ENCODE measurements at regions not wholly inside any gene's neighbourhood (a gene's known extent, or its start where the extent isn't known, plus 50 kb on each side); places are given as distances from the start of the nearest gene placed in this dataset.

DNA sequence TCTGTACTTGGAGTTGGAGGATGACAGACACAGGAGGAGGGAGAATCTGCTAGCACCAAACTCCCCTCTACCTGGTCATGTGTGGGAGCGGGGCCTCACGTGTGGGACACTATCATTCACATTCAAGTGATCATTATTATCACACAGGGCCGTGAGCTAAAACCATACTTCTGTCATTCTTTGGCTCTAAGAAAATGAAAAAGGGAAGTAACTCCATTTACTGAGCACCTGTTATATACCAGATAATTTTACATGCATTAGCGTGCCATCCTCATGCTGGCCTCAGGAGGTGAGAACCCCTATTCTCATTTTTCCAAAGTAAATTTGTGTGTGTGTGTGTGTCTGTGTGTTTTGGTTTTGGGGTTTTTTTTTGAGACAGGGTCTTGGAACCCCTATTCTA is 150.1 kb downstream of the GLI2 start:
- in situ Hi-C loops (cut with HindIII; ENCODE audit: low pct_unique_long_range_greater_than_20kb, low sequenced_read_pairs), result no loop called here
- no peak for DNase-seq (ENCODE audit: low read depth)

DNA sequence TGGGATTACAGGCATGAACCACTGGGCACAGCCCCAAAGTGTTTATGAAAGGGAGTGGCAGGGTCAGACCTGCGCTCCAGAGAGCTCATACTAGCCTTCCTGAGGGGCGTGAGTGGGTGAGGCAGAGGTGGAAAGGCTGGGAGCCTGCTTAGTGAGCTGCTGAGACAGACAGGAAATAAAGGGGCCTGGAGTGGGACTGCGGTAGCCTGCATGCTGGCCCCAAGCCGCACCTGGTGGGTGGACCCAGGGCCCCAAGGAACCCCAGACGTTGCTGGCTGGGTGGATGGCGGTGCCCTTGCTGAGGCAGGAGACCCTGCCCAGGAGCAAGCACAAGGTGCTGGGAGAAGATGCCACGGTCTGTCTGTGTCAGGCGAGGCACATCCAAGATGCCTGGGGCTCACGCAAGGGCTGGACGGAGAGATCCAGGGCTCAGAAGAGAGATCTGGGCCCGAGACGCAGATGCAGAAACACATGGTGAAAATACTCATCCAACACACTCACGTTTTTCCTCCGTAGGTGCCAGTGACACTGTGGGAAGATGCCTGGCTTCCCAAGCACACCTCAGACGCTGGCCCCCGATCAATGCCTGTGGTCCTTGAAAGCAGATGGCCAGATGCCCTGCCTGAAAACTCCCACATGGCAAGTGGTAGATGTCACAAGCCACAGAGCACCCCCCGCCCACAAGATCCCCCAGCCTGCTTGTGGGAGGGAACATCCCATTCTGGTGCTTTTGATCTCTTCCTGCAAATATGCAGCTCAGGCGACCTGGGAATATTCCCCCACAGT is 151.1 kb downstream of the GLI2 start:
- DNase-seq (ENCODE audit: low read depth), result no peak
- in situ Hi-C loops (cut with HindIII; ENCODE audit: low pct_unique_long_range_greater_than_20kb, low sequenced_read_pairs), result no loop called here

DNA sequence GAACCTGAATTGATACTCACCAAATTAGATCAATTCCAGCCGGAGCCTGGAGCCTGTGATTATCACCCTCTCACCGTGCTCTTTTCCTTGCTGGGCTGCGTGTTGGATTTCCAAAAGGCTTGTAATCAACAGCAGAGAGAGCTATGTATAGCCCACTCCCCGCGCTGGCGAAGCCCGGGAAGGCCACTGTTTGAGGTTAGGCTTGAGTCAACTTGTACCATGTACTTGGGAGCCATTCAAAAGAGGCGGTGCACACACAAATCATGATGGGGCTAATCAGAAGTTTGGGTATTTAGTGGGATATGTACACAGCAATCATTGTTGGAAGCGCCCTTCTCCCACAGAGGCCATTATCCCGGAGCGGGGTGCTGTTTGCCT is 151.6 kb downstream of the GLI2 start:
- in situ Hi-C loops (cut with HindIII; ENCODE audit: low pct_unique_long_range_greater_than_20kb, low sequenced_read_pairs), result no loop called here
- DNase-seq (ENCODE audit: low read depth), result no peak

DNA sequence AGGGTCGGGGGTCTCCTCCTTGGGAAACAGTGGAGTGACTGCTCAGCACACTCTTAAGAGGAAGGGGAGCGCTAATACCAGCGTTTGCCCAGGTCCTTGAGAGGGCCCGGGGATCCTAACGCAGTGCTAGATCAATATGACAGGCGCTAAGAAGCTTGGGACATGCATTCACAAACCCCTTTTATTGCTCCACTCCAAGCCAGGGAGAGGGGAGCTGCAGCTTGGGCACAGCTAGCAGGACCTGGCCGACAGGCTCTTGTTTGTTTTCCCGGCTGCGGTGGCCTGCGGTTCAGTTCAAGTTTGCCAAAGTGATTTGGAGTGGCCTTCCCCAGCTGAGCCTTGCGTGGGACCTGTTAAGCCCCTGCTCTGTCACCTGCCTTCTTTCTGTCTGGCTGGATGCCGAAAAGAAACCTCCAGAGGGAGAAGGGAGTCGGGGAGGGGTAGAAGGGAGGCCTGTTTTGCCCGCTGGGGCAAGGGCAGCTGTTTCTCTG is 152.1 kb downstream of the GLI2 start:
- in situ Hi-C loops (cut with HindIII; ENCODE audit: low pct_unique_long_range_greater_than_20kb, low sequenced_read_pairs), result no loop called here
- DNase-seq (ENCODE audit: low read depth), result no peak

DNA sequence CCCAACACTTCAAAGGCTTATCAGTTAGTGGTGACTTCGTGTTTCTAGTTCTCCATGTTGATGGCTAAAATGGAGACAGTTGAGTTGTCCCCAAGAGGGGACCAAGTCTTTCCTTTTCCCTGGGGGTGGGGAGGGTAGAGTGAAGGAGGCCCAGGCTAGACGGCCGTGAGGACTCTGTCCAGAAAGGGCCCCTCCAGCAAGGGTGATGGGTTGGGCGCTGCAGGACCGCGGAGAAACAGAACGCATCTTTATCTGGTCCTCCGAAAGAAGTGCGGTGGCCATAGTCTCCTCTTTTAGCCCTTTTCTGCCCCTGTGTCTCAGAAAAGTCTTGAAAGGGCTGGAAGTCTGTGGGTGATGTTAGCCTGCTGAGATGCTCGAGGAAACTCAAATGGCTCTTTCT is 153.2 kb downstream of the GLI2 start:
- DNase-seq (ENCODE audit: low read depth), result no peak
- in situ Hi-C loops (cut with HindIII; ENCODE audit: low pct_unique_long_range_greater_than_20kb, low sequenced_read_pairs), result no loop called here

DNA sequence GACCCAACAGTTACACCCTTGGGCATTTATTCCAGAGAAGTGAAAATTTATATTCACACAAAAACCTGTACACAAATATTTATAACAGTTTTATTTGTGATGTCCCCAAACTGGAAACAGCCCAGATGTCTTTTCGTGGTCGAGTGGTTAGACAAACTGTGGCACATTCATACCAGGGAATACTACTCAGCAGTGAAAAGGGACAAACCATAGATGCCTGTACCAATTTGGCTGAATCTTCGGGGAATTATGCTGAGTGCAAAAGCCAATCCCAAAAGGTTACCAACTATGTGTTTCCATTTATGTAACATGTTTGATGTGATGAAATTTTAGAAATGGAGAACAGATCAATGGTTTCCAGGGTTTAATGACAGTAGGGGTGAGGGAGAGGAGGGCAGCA is 154.3 kb downstream of the GLI2 start:
- in situ Hi-C loops (cut with HindIII; ENCODE audit: low pct_unique_long_range_greater_than_20kb, low sequenced_read_pairs), result no loop called here
- DNase-seq (ENCODE audit: low read depth), result no peak

DNA sequence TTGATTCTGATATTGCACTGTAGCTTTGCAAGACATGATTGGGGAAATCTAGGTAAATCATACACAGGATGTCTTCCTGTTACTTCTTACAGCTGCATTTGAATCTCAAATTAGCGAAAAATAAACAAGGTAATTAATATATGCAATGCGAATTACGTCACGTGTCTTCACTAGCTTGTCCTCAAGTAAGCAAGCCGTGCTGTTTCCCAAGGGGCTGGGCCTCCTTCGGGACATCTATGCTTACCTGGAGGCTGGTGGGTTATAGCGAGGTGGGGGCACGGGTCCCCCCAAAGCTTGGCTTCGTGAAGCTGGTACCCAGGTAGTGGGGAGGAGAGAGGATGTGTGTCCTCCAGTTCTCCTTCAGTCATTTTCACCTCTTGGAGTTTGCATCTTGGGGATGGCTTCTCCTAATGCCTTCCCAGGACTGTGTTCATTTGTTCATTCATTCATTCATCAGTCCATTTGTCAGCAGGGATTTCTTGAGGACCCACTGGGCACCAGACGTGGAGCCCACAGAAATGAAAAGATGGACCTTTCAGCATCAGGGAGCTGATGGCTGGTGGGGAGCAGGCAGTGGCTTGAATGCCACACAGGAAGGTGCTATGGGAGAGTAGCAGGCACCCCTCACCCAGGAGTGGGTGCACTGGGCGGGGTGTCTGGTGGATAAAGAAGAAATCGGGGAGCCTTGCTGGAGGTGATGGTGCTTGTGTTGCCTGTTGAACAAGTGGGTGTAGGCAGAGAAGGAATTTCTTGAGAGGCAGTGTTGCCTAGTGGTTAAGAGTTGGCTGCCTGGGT is 155.1 kb downstream of the GLI2 start:
- DNase-seq (ENCODE audit: low read depth), result no peak
- in situ Hi-C loops (cut with HindIII; ENCODE audit: low pct_unique_long_range_greater_than_20kb, low sequenced_read_pairs), result no loop called here

DNA sequence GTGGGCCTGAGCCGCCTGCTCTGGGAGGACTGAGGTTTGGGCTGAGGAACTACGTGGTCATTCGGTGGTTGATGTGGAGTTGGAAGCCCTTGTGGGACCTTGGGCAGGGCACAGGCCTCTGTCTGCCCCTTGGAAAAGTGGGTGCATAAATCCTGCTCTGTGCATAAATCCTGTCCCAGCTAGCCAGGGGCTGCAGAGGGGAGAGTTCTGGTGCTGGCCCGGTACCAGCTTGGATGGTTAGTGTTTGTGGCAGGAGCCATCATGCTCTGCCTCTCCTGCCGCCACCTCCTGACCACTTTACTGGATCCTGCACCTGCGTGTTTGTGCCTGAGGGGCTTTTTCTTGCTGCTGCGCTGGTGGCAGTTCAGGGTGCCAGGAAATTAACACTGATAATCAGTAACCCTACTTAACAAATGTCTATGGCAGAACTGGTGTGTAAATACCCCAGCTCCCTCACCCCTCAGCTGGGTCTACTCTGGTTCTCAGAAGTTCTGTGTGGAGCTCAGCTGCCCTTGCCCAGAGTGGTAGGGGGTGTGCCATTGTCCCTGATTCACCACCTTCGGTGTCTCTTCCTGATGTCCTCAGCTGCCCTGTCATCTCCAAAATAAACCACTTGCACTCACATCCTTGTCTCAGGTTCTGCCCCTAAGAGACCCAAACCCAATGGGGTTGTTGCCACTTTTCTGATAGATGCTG is 156.8 kb downstream of the GLI2 start:
- DNase-seq (ENCODE audit: low read depth), result no peak
- in situ Hi-C loops (cut with HindIII; ENCODE audit: low pct_unique_long_range_greater_than_20kb, low sequenced_read_pairs), result no loop called here

DNA sequence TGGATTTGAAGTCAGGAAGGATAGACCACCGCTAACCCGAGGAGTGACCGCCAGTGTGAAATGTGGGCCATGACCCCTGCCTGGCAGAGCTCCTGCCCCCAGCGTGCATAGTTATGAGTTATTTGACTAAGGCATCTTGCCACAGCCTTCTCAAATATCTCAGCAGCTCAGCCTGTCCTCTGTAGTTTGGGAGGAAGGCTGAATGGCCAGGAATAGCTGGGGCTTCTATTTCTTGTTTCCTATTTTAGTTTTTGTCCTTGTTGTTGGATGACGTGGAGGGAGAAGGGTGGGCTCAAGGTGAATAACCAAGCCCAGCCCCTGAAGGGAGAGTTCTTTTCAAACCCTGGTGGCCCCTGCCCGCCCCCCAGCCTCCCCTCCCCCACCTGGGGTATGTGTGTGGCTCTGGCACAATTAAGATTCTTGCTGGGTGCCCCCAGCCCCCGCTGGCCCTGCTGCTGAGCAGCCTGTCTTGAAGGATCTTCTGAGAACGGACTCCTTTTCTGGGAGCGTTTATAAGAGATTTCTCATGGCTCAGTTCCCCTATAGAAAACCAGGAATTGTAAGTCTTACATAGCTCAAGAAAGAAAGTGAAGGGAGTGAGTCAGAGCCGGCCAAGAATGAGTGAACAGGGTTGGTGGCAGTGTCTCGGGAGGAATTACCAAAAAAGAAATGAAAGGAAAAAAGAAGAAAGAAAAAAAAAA is 157.4 kb downstream of the GLI2 start:
- DNase-seq (ENCODE audit: low read depth), result no peak
- in situ Hi-C loops (cut with HindIII; ENCODE audit: low pct_unique_long_range_greater_than_20kb, low sequenced_read_pairs), result no loop called here

DNA sequence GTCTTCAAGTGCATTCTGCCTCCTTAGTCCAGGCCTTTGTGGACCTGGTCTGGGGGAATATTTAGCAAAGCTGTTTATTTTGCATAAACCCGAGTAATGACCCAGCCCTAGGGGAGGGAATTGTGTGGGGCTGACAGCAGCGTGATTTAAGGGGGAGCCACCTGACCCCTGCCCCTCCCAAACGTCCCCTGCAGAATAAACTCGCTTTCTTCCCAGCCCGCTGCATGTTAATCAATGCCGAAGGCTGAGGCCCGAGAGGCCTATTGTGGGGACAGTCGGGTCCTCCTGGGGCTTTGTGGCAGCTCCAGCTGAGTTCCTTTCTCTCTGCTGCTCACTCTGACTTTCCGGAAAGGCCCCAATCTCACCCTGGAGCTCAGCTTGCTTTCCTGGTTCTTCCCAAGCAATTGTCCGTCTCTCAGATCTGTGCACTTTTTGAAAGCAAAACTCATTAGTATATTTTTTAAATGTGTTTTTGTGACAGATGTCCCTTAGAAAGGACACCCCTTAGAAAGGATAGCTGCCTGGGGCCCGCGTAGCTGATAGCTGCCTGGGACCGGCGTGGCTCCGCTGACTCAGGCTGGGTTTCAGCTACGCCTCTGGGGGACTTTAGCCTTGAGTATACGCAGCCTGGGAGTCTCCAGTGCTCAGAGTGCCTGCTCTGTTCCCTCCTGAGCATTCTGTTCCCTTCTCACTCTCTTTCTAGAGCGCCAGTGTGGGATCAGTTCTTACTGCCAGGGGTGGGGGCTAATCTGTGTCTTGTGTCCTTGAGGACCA is 158.3 kb downstream of the GLI2 start:
- no peak for DNase-seq (ENCODE audit: low read depth)
- in situ Hi-C loops (cut with HindIII; ENCODE audit: low pct_unique_long_range_greater_than_20kb, low sequenced_read_pairs), result no loop called here

DNA sequence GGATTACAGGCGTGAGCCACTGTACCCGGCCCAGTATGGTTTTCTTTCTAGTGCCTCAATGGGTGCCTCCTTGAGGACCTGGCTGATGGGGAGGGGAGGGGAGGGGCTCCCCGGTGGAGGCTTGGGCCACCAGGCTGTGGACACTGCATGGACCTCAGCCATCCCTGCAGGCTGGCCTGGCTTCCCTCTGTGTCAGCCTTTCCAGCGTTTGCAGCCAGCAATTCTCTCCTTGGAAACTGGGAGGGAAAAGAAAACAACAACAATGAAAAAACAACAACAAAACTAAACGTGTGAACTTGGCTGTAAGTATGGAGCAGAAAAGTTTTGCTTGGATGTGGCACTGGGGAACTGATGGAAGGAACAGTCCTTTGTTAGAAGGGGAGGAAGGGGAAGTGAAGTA is 159.3 kb downstream of the GLI2 start:
- in situ Hi-C loops (cut with HindIII; ENCODE audit: low pct_unique_long_range_greater_than_20kb, low sequenced_read_pairs), result no loop called here

DNA sequence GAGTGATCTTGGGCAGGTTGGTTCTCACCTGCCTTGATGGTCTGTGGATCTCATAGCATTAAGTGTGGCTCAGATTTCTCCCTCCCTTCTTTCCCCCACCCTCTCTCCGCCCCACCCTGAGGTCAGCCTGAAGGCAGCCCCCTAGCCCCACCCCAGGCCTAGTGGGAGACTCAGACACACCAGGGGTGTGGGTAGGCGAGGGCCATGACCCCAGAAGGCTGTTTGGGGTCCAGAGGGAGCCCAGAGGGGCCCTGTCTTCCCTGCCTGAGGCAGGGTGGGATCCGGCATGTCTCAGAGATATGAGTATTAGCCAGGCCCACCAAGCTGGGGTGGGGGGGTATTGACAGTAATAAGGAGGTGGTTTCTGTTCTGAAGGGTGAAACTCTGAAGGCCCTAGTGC is 160.5 kb downstream of the GLI2 start:
- in situ Hi-C loops (cut with HindIII; ENCODE audit: low pct_unique_long_range_greater_than_20kb, low sequenced_read_pairs), result no loop called here
- DNase-seq (ENCODE audit: low read depth), result no peak

More for the DNA sequence above, 159.3 kb downstream of the GLI2 start:
- no peak for DNase-seq (ENCODE audit: low read depth)

DNA sequence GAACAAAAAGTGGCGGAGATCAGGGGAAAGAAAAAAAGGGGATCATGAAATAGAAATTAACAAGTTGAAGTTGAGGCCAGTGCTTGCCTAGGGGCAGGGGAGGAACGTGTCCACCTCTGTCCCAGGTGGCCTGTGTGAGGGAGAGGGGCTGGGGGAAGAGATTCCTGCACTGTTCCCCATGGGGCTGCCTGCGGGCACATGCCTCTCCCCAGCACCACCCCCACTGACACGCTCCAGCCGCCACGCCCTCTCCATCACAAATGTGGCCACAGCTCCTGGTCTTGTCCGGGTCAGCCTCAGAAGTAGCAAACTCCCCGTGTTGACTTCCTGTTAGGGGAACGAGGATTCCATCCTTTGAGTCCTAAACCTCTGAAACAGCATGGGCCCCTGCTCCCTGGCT is 161.2 kb downstream of the GLI2 start:
- in situ Hi-C loops (cut with HindIII; ENCODE audit: low pct_unique_long_range_greater_than_20kb, low sequenced_read_pairs), result no loop called here
- no peak for DNase-seq (ENCODE audit: low read depth)

DNA sequence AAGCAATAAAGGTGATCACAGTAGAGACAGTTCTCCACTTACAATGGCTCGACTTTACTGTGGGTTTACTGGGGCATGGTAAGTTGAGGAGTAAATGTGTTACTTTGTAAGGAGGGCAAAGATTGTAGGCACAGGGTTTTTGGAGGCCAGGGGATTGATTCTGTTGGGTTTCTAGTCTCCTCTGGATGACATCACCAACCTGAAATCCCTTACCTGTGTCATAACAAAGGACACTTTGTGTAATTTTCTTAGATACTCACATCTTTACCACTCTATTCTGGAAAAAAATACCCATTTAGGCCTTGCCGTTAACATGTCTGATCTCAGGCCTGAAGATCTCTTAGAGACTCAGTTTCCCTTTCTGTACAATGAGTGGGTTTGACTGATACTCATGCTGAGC is 161.7 kb downstream of the GLI2 start:
- in situ Hi-C loops (cut with HindIII; ENCODE audit: low pct_unique_long_range_greater_than_20kb, low sequenced_read_pairs), result no loop called here
- DNase-seq (ENCODE audit: low read depth), result no peak

DNA sequence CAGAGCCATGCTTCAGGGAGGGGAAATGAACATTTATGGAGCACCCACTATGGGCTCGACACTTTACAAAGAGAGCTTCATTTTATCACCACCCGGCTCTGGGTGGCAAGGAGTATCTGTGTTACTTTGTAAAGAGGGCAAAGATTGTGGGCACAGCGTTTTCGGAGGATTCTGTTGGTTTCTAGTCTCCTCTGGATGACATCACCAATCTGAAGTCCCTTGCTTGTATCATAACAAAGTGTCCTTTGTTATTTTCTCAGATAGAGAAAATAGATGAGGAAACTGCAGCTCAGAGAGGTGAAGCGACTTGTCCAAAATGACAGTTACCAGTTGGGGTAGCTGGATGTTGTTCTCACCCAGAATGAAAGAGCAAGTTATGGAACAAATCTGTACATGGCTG is 162.8 kb downstream of the GLI2 start:
- DNase-seq (ENCODE audit: low read depth), result no peak
- in situ Hi-C loops (cut with HindIII; ENCODE audit: low pct_unique_long_range_greater_than_20kb, low sequenced_read_pairs), result no loop called here

DNA sequence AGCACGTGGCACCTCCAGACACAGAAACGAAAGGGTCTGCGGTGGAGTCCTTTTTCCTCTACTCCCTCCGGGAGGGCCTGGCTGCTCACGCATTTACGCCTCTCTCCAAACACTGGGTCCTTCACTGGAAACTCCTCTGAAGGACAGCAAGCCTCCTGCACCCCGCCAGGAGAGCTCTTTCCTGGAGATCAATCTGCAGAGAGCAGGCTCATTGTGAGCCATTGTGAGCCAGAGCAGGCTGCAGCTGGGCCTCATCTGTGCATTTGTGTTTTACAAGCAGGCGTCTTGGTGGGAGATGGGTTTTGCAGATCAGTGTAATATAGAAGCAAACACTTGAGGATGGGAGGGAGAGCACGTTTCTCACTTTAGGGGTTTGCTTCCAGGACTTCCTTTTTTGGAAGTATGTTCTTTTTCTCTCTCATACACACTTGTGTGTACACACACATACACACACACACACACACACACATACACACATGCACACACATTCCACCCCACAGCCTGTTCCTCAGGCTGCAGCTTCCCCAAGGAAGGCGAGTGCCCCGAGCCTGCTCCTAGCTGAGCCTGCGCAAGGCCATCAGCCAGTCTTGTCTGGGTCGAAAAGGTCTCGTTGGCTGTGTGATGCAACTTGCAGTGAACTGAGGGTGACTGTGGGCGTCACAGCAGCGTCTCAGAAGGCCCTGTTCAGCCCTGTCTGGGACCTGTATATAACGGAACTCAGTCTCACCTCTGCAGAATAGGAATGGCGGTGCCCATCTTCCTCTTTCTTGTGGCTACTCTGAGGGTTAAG is 163.5 kb downstream of the GLI2 start:
- in situ Hi-C loops (cut with HindIII; ENCODE audit: low pct_unique_long_range_greater_than_20kb, low sequenced_read_pairs), result no loop called here
- no peak for DNase-seq (ENCODE audit: low read depth)

DNA sequence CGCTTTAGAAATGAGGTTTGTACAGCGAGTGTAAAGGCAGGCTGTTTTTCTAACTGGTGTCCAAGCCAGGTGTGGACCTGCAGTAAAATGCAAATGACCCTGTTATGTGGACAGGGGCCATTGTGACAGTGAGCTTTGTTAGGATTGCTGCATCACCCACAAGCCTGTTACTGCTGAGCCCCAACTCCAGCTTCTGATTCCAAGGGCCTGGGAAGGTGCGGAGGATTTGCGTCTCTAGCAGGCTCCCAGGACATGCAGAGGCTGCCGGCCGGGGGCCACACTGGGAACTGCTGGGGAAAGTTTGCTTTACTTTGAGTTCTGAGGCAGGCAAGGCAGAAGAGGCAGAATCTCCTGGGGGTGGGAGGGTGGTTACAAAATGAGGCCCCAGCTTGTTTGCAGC is 164.1 kb downstream of the GLI2 start:
- in situ Hi-C loops (cut with HindIII; ENCODE audit: low pct_unique_long_range_greater_than_20kb, low sequenced_read_pairs), result no loop called here

More for the DNA sequence above, 164.1 kb downstream of the GLI2 start:
- no peak for DNase-seq (ENCODE audit: low read depth)
